Activated naive CD4-positive, alpha-beta T cell treated with anti-CD3 and anti-CD28 coated beads for 36 hours (primary cell): ENCODE measurements at regions not wholly inside any gene's neighbourhood (a gene's known extent, or its start where the extent isn't known, plus 50 kb on each side); places are given as distances from the start of the nearest gene placed in this dataset.

Experiments used
- CTCF ChIA-PET: fragments of 350-600 bp; sonication (Branson Sonifier 250); formaldehyde crosslinking; loops from one replicate; lab custom pipeline; 2021; ENCODE audit warnings: antibody characterized with exemption; lab: Charles Lee
- DNase-seq: peaks from one replicate; pipeline ENCODE4 v3.0.0-alpha.2; 2020
- H3K27ac Mint-ChIP-seq: one replicate; pipeline ENCODE4 v1.8.0; 2021; ENCODE audit warnings: mild to moderate bottlenecking, mixed read lengths
- H3K27me3 Mint-ChIP-seq: one replicate; pipeline ENCODE4 v1.8.0; 2021; ENCODE audit warnings: low read depth, mixed read lengths
- H3K36me3 Mint-ChIP-seq: one replicate; pipeline ENCODE4 v1.8.0; 2021; ENCODE audit warnings: low read depth, mixed read lengths
- H3K4me1 Mint-ChIP-seq: one replicate; pipeline ENCODE4 v1.8.0; 2021; ENCODE audit warnings: low read depth, mixed read lengths
- H3K4me3 Mint-ChIP-seq: one replicate; pipeline ENCODE4 v1.8.0; 2021; ENCODE audit warnings: mild to moderate bottlenecking, moderate library complexity, mixed read lengths
- H3K9me3 Mint-ChIP-seq: one replicate; pipeline ENCODE4 v1.8.0; 2021; ENCODE audit warnings: mixed read lengths
- intact Hi-C: fragments of 100-400 bp; cut with micrococcal nuclease; formaldehyde crosslinking; loops from one replicate; pipeline ENCODE4 v1.15.1; 2023

GRCh38 chr3:8191406-8191805 is 310.2 kb upstream of the LMCD1 start:
- intact Hi-C loops = no loop called here
- H3K9me3 Mint-ChIP-seq = peaks cover 12% of the 10 kb centered on the region
- no peaks in the 10 kb centered on the region for H3K4me1 Mint-ChIP-seq
- no peak for DNase-seq
- no peak overlapping the region for H3K27ac Mint-ChIP-seq
- H3K27me3 Mint-ChIP-seq = peaks cover 11% of the 10 kb centered on the region
- H3K4me3 Mint-ChIP-seq = no peak overlapping the region
- CTCF ChIA-PET = no interaction called here
- no peaks in the 10 kb centered on the region for H3K36me3 Mint-ChIP-seq

GRCh38 chr3:8197384-8197783 is 304.2 kb upstream of the LMCD1 start:
- no peak for DNase-seq
- H3K9me3 Mint-ChIP-seq = no peaks in the 10 kb centered on the region
- H3K27ac Mint-ChIP-seq = no peak overlapping the region
- intact Hi-C loops = no loop called here
- no peaks in the 10 kb centered on the region for H3K4me1 Mint-ChIP-seq
- H3K36me3 Mint-ChIP-seq = no peaks in the 10 kb centered on the region
- peaks cover 18% of the 10 kb centered on the region for H3K27me3 Mint-ChIP-seq
- no peak overlapping the region for H3K4me3 Mint-ChIP-seq
- CTCF ChIA-PET = no interaction called here

GRCh38 chr3:8198605-8199004 is 303.0 kb upstream of the LMCD1 start:
- Mint-ChIP-seq H3K4me3 (no peak overlapping the region), H3K9me3 (no peaks in the 10 kb centered on the region), H3K27ac (no peak overlapping the region), H3K27me3 (peaks cover 18% of the 10 kb centered on the region), H3K36me3 (no peaks in the 10 kb centered on the region), H3K4me1 (no peaks in the 10 kb centered on the region)
- intact Hi-C loops = no loop called here
- CTCF ChIA-PET = interaction anchor here (1.3 kb wide), 1 partner anchor 41 kb away, joined by 3 read pairs; no protein-coding TSS in a partner anchor
- no peak for DNase-seq

GRCh38 chr3:8200996-8201395 is 300.6 kb upstream of the LMCD1 start:
- Mint-ChIP-seq H3K9me3 (no peaks in the 10 kb centered on the region), H3K4me1 (no peaks in the 10 kb centered on the region), H3K27ac (no peak overlapping the region), H3K27me3 (peaks cover 12% of the 10 kb centered on the region), H3K36me3 (no peaks in the 10 kb centered on the region), H3K4me3 (no peak overlapping the region)
- CTCF ChIA-PET = no interaction called here
- intact Hi-C loops = no loop called here
- DNase-seq = no peak

GRCh38 chr3:8201886-8202285 is 299.7 kb upstream of the LMCD1 start:
- CTCF ChIA-PET = no interaction called here

GRCh38 chr3:8204331-8204730 is 297.3 kb upstream of the LMCD1 start:
- Mint-ChIP-seq H3K4me1 (no peaks in the 10 kb centered on the region), H3K27ac (no peak overlapping the region), H3K9me3 (no peaks in the 10 kb centered on the region), H3K4me3 (no peak overlapping the region), H3K36me3 (no peaks in the 10 kb centered on the region), H3K27me3 (peaks cover 3% of the 10 kb centered on the region)
- CTCF ChIA-PET = no interaction called here
- no peak for DNase-seq
- intact Hi-C loops = no loop called here

More at GRCh38 chr3:8201886-8202285, 299.7 kb upstream of the LMCD1 start:
- Mint-ChIP-seq H3K27me3 (peaks cover 9% of the 10 kb centered on the region), H3K4me3 (no peak overlapping the region), H3K9me3 (no peaks in the 10 kb centered on the region), H3K27ac (no peak overlapping the region), H3K36me3 (no peaks in the 10 kb centered on the region), H3K4me1 (no peaks in the 10 kb centered on the region)
- intact Hi-C loops = no loop called here
- DNase-seq = no peak

- H3K4me3 Mint-ChIP-seq = no peak overlapping the region
These were observed 296.6 kb upstream of the LMCD1 start for GRCh38 chr3:8204853-8205650.

GRCh38 chr3:8205881-8206280 is 295.7 kb upstream of the LMCD1 start:
- intact Hi-C loops = no loop called here
- no peak for DNase-seq
- H3K4me1 Mint-ChIP-seq = no peaks in the 10 kb centered on the region
- H3K4me3 Mint-ChIP-seq = no peak overlapping the region
- CTCF ChIA-PET = no interaction called here
- no peak overlapping the region for H3K27ac Mint-ChIP-seq
- H3K9me3 Mint-ChIP-seq = no peaks in the 10 kb centered on the region
- H3K27me3 Mint-ChIP-seq = peaks cover 3% of the 10 kb centered on the region
- H3K36me3 Mint-ChIP-seq = no peaks in the 10 kb centered on the region

More at GRCh38 chr3:8204853-8205650, 296.6 kb upstream of the LMCD1 start:
- CTCF ChIA-PET = no interaction called here
- Mint-ChIP-seq H3K9me3 (no peaks in the 10 kb centered on the region), H3K4me1 (no peaks in the 10 kb centered on the region), H3K27me3 (peaks cover 3% of the 10 kb centered on the region), H3K27ac (no peak overlapping the region), H3K36me3 (no peaks in the 10 kb centered on the region)
- intact Hi-C loops = no loop called here
- DNase-seq = no peak

GRCh38 chr3:8206971-8207617 is 294.5 kb upstream of the LMCD1 start:
- intact Hi-C loops = no loop called here
- Mint-ChIP-seq H3K27ac (no peak overlapping the region), H3K4me1 (no peaks in the 10 kb centered on the region), H3K27me3 (peaks cover 5% of the 10 kb centered on the region), H3K9me3 (no peaks in the 10 kb centered on the region), H3K4me3 (no peak overlapping the region), H3K36me3 (no peaks in the 10 kb centered on the region)
- CTCF ChIA-PET = interaction anchor here (0.7 kb wide), 1 partner anchor 10 kb away, joined by 4 read pairs; no protein-coding TSS in a partner anchor
- DNase-seq = no peak

GRCh38 chr3:8210882-8211341 is 290.7 kb upstream of the LMCD1 start:
- Mint-ChIP-seq H3K4me3 (no peak overlapping the region), H3K27me3 (peaks cover 7% of the 10 kb centered on the region), H3K36me3 (no peaks in the 10 kb centered on the region), H3K27ac (no peak overlapping the region), H3K4me1 (no peaks in the 10 kb centered on the region), H3K9me3 (no peaks in the 10 kb centered on the region)
- intact Hi-C loops = no loop called here
- DNase-seq = no peak
- CTCF ChIA-PET = no interaction called here

- peaks cover 10% of the 10 kb centered on the region for H3K27me3 Mint-ChIP-seq
- H3K9me3 Mint-ChIP-seq = no peaks in the 10 kb centered on the region
- no peak overlapping the region for H3K27ac Mint-ChIP-seq
- intact Hi-C loops = no loop called here
- CTCF ChIA-PET = interaction anchor here (2.2 kb wide), 1 partner anchor 27 kb away, joined by 6 read pairs; no protein-coding TSS in a partner anchor
- no peak for DNase-seq
- no peaks in the 10 kb centered on the region for H3K36me3 Mint-ChIP-seq
- H3K4me1 Mint-ChIP-seq = no peaks in the 10 kb centered on the region
- H3K4me3 Mint-ChIP-seq = no peak overlapping the region
These were observed 288.8 kb upstream of the LMCD1 start for GRCh38 chr3:8212794-8213193.

GRCh38 chr3:8213286-8213685 is 288.3 kb upstream of the LMCD1 start:
- Mint-ChIP-seq H3K27ac (no peak overlapping the region), H3K4me1 (no peaks in the 10 kb centered on the region), H3K36me3 (no peaks in the 10 kb centered on the region), H3K4me3 (no peak overlapping the region), H3K9me3 (no peaks in the 10 kb centered on the region), H3K27me3 (peaks cover 9% of the 10 kb centered on the region)
- CTCF ChIA-PET = interaction anchor here (2.2 kb wide), 1 partner anchor 27 kb away, joined by 6 read pairs; no protein-coding TSS in a partner anchor
- no peak for DNase-seq
- intact Hi-C loops = no loop called here
